Daoy (cell line): ENCODE measurements at regions not wholly inside any gene's neighbourhood (a gene's known extent, or its start where the extent isn't known, plus 50 kb on each side); places are given as distances from the start of the nearest gene placed in this dataset.
A peak's percentile ranks its signal among the peaks of the same experiment; 100 is the strongest.
"Not testable (repeated sequence)": the region's sequence is repeated elsewhere in the genome, so short reads cannot be mapped to it uniquely, and the experiment has no call there.

Source experiments
- DNase-seq: peaks from one replicate; pipeline ENCODE4 v3.0.0-alpha.2; 2015; ENCODE audit warnings: low read depth

- not testable (repeated sequence) for DNase-seq
These were observed 57.3 kb upstream of the HS3ST3A1 start for GRCh38 chr17:13659051-13659450.

GRCh38 chr17:13665872-13666635, 64.3 kb upstream of the HS3ST3A1 start:
- DNase-seq, result no peak

GRCh38 chr17:13671341-13671740, 69.6 kb upstream of the HS3ST3A1 start:
- peak; percentile 29 for DNase-seq

GRCh38 chr17:13671771-13672170, 70.0 kb upstream of the HS3ST3A1 start:
- peak; percentile 56 for DNase-seq

DNA sequence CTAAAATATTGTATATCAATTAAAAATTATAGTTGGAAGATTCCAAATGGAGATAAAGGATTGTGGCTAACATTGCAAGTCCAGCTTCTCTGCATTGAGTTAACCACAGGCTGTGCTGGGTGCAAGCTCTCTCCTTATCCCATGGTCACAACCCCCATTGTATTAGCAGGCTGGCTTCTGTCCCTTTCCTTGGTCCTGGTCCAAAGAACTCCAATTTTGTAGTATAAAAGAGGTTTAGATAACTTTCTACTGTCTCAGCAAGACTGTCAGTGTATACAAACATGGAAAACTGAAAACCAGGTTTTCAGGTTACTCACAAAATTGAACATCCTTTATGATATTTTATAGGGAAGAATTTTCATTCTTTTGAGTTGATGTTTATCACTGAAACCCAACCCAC, 76.6 kb upstream of the HS3ST3A1 start:
- DNase-seq, result no peak

DNA sequence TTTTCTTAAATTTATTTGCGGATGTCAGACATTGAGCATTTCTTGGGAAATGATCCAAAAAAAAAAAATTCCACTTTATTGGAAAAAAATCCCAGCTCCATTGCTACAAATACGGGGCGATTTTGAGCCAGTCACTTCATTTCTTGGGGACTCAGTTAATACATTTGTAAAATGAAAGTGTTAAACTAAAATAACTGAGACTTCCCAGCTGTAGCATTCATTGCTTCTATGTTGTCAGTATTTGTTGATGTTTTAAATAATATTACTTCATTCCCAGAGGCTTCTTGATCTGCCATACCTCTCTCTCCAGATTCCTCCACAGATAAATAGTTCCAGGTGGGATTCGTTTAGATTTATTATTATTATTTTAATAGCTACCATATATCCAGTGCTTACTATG, 77.1 kb upstream of the HS3ST3A1 start:
- no peak for DNase-seq

DNA sequence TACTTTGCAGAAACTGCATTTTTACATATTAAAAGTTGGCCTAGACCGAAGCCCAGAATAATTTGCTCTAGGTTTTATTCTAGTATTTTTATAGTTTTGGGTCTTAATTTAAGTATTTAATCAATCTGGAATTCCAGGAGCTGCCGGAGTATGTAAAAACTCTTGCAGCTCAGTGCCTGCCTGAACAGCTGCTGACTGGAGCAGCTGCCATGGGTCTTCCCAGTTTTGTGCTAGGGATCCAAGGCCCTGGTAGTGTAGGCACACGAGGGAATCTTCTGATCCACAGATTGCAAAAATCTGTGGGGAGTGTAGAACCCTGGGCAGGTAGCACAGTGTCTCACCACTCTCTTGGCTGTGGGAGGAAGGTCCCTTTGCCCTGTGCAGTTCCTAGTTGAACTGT, 87.0 kb upstream of the HS3ST3A1 start:
- DNase-seq, result no peak

GRCh38 chr17:13690806-13691205, 89.1 kb upstream of the HS3ST3A1 start:
- no peak for DNase-seq

GRCh38 chr17:13694934-13695333, 93.2 kb upstream of the HS3ST3A1 start:
- no peak for DNase-seq

GRCh38 chr17:13698832-13699231, 97.1 kb upstream of the HS3ST3A1 start:
- DNase-seq, result no peak

GRCh38 chr17:13699261-13699660, 97.5 kb upstream of the HS3ST3A1 start:
- no peak for DNase-seq

- DNase-seq, result peak; percentile 22
These were observed 100.5 kb upstream of the HS3ST3A1 start for GRCh38 chr17:13702266-13702665.

DNA sequence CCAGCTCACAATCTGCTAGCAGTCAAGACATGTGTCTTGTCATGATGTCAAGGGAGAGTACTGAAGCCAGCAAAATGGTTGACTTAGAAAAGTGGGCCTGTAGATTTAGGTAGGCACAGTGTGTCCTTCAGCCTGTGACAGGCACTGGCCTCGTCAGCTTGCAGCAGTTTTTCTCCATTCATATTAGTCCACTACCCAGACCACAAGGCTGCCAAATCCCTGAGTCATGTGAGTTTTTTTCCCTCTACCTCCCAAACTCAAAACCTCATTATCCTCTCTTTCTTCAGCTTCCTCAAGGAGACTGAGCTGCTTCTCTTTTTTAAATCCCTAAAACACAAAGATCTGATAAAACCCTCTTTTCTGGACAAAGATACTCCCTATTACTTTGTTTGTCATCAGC, 102.6 kb upstream of the HS3ST3A1 start:
- DNase-seq, result peak; percentile 81

- DNase-seq, result no peak
These were observed 103.5 kb upstream of the HS3ST3A1 start for GRCh38 chr17:13705221-13705620.

DNA sequence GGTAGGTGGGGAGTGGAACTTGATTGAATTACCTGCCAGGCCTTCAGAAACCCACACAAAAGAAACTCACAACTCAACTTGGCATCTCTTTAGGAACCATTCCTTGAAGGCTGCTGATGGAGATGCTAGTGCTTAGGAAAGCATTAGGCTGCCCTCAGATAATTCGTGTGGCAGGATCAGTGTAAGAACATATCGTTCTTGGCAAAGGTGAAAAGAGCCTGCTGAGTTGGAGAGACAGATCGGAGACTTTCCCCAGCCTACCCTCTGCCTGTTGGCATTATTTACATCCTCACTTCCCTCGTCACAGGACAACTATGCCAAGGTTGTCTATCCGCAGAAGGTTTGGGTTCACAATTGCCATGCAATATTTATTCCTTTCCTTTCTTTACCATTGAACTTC, 120.0 kb upstream of the HS3ST3A1 start:
- DNase-seq, result no peak

DNA sequence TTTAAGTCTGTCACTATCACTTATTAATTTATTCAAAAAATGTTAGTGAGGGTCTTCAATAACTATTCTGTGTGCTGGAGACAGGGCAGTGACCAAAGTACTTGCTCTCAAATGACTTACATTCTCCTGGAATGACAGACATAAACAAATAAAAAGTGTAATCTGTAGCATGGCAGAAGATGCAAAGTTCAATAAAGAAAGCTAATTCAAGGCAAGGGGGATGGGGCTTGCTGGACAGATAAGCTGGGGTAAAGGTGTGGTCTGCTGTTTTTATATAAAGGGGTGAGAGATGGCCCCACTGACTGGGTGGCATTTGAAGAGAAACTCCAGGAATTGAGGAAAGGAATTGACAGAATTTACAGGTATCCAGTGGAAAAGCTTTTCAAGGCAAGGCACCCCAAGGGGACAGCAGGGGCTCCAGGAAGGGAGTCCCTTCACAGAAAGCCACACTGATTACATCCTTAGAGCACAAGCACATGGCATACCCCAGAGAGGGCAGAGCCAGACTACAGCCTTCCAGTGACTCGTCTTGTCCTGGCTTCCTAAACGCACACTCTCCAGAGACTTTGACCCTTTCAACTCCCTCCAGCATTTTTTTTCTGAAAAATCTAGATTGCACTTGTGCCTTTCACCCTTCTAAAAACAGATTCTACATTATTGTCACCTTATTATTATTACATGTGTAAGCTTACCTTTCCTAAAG, 123.7 kb upstream of the HS3ST3A1 start:
- peak; percentile 56 for DNase-seq

- DNase-seq, result peak; percentile 18
These were observed 125.9 kb upstream of the HS3ST3A1 start for GRCh38 chr17:13727441-13728171.

DNA sequence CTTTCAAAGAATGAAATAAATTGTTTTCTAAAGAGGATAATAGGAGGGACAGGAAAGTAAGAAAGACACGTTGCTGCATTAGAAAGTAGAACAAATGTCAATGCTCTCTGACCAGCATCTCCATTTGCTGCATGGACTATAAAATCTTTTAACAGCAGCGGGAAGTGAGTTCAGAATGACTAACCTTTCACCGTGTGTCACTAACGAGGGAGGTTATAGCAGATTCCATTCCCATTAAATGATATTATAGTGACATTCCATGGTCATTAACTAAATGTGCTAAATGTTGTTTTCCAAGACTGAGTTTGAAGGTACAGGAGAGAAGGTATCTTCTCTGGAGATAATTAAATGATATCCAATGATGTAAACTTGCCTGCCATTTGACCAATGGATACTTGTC, 127.1 kb upstream of the HS3ST3A1 start:
- peak; percentile 71 for DNase-seq

- DNase-seq, result no peak
These were observed 127.9 kb upstream of the HS3ST3A1 start for GRCh38 chr17:13729466-13730134.

DNA sequence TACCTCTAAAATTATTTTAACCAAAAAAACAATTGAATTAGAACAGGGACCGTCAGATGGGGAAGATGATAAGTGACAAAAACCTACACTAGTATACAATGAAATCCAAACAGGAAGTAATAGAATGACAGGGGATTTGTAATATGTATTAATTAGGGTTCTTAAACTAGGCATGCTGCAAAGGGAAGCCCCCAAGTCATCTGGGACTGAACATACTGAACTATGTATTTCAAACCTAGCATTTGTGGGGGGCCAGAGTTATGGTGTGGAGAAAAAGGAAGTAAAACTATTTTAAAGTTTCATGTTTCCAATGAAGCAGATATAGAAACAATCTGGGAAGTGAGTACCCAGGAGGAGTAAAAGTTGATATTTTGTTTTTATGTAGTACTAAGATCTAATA, 133.2 kb upstream of the HS3ST3A1 start:
- no peak for DNase-seq

- no peak for DNase-seq
These were observed 133.7 kb upstream of the HS3ST3A1 start for GRCh38 chr17:13735444-13735843.

DNA sequence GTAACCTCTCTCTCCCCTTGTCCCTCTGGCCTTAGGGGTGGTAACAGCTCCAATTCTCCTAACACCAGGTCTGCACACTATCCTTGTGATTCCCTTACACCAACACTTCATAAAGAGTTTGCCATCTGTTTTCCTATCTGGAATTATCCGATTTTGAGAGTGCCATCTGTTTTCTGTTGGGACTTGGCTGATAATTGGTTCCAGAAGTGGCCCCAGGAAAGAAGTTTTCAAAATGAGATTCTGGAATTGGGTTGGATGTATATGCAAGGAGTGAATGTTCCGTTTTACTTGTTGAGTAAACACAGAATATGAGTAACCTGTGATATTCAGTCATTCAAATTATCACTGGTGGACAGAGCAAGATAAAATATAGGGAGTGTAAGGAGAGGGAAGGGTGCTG, 134.1 kb upstream of the HS3ST3A1 start:
- DNase-seq, result no peak
